ENCODE measurements at regions not wholly inside any gene's neighbourhood (a gene's known extent, or its start where the extent isn't known, plus 50 kb on each side); places are given as distances from the start of the nearest gene placed in this dataset.

- no peak for TF ChIP-seq POLR2A (IDR thresholded peaks at IDR 0.05)
- no peak for TF ChIP-seq CTCF (IDR thresholded peaks at IDR 0.05 in 4 of 5, conservative IDR thresholded peaks at IDR 0.05 in 1 of 5)
- peaks cover 0 to 15% (median 10%) of the 10 kb centered on the region in 3 donors for H3K27me3 ChIP-seq
- ATAC-seq = no peak
- no peaks in the 10 kb centered on the region for H3K4me1 ChIP-seq
- H3K27ac ChIP-seq = no peak overlapping the region
- no peaks in the 10 kb centered on the region for H3K9me3 ChIP-seq
- intact Hi-C loops (cut with DNase I; ENCODE audit: low total_unique reads) (no loop called here), in situ Hi-C loops (cut with MboI; ENCODE audit: low sequenced_read_pairs in 4 of 4) (loop anchor here in 1 of 4 donors (25.0 kb wide), 1 partner anchor 192 kb away; the partner anchor contains the start of gene LTO1)
- DNase-seq = peak in 1 of 2 donors; percentile 6
- no peak overlapping the region for H3K4me3 ChIP-seq
- no peaks in the 10 kb centered on the region for H3K36me3 ChIP-seq
Observed at GRCh38 chr11:69878927-69879728, 59.9 kb upstream of the FGF3 start.

- no peak for ATAC-seq
- no peaks in the 10 kb centered on the region for H3K4me1 ChIP-seq
- H3K4me3 ChIP-seq = no peak overlapping the region
- no peaks in the 10 kb centered on the region for H3K9me3 ChIP-seq
- TF ChIP-seq CTCF (IDR thresholded peaks at IDR 0.05 in 4 of 5, conservative IDR thresholded peaks at IDR 0.05 in 1 of 5) = no peak
- no peak for TF ChIP-seq POLR2A (IDR thresholded peaks at IDR 0.05)
- DNase-seq = peak in 1 of 2 donors; percentile 2
- H3K27me3 ChIP-seq = peaks cover 0 to 13% (median 10%) of the 10 kb centered on the region in 3 donors
- intact Hi-C loops (cut with DNase I; ENCODE audit: low total_unique reads) = no loop called here
- H3K27ac ChIP-seq = no peak overlapping the region
- H3K36me3 ChIP-seq = no peaks in the 10 kb centered on the region
- in situ Hi-C loops (cut with MboI; ENCODE audit: low sequenced_read_pairs in 4 of 4) = loop anchor here in 1 of 4 donors (25.0 kb wide), 1 partner anchor 192 kb away; the partner anchor contains the start of gene LTO1
Observed at GRCh38 chr11:69879729-69880005, 60.5 kb upstream of the FGF3 start.

GRCh38 chr11:69880041-69880825, 61.0 kb upstream of the FGF3 start:
- in situ Hi-C loops (cut with MboI; ENCODE audit: low sequenced_read_pairs in 4 of 4) (loop anchor here in 1 of 4 donors (25.0 kb wide), 1 partner anchor 193 kb away; the partner anchor contains the start of gene LTO1), intact Hi-C loops (cut with DNase I; ENCODE audit: low total_unique reads) (no loop called here)
- Histone ChIP-seq H3K9me3 (no peaks in the 10 kb centered on the region), H3K27me3 (peaks cover 0 to 13% (median 10%) of the 10 kb centered on the region in 3 donors), H3K36me3 (no peaks in the 10 kb centered on the region), H3K4me3 (no peak overlapping the region), H3K27ac (no peak overlapping the region), H3K4me1 (no peaks in the 10 kb centered on the region)
- ATAC-seq (no peak), DNase-seq (no peak)
- TF ChIP-seq POLR2A (IDR thresholded peaks at IDR 0.05) = no peak
- TF ChIP-seq CTCF (IDR thresholded peaks at IDR 0.05 in 4 of 5, conservative IDR thresholded peaks at IDR 0.05 in 1 of 5) = no peak

GRCh38 chr11:69880826-69881445, 61.7 kb upstream of the FGF3 start:
- H3K9me3 ChIP-seq = no peaks in the 10 kb centered on the region
- DNase-seq (no peak), ATAC-seq (no peak)
- TF ChIP-seq CTCF (IDR thresholded peaks at IDR 0.05 in 4 of 5, conservative IDR thresholded peaks at IDR 0.05 in 1 of 5) (no peak), POLR2A (IDR thresholded peaks at IDR 0.05) (no peak)
- no peaks in the 10 kb centered on the region for H3K4me1 ChIP-seq
- H3K27me3 ChIP-seq = peaks cover 0 to 11% (median 9%) of the 10 kb centered on the region in 3 donors
- H3K27ac ChIP-seq = no peak overlapping the region
- H3K4me3 ChIP-seq = no peak overlapping the region
- in situ Hi-C loops (cut with MboI; ENCODE audit: low sequenced_read_pairs in 4 of 4) (loop anchor here in 1 of 4 donors (25.0 kb wide), 1 partner anchor 194 kb away; the partner anchor contains the start of gene LTO1), intact Hi-C loops (cut with DNase I; ENCODE audit: low total_unique reads) (no loop called here)
- H3K36me3 ChIP-seq = no peaks in the 10 kb centered on the region
